Skeletal muscle satellite cell (primary cell): ENCODE measurements at regions not wholly inside any gene's neighbourhood (a gene's known extent, or its start where the extent isn't known, plus 50 kb on each side); places are given as distances from the start of the nearest gene placed in this dataset.

Source experiments
- H3K27me3 ChIP-seq: 2 replicates; pipeline ENCODE4 v1.7.0; 2013; ENCODE audit warnings: low read length; ENCODE audit not compliant: control insufficient read depth, insufficient read depth
- H3K36me3 ChIP-seq: 2 replicates; pipeline ENCODE4 v1.7.0; 2013; ENCODE audit warnings: mild to moderate bottlenecking, control low read depth, low read length; ENCODE audit not compliant: insufficient read depth
- H3K4me1 ChIP-seq: 2 replicates; pipeline ENCODE4 v1.7.0; 2013; ENCODE audit warnings: low read length; ENCODE audit not compliant: control insufficient read depth, insufficient read depth
- H3K4me2 ChIP-seq: 2 replicates; pipeline ENCODE4 v1.7.0; 2013; ENCODE audit warnings: mild to moderate bottlenecking, low read length
- H3K4me3 ChIP-seq: 2 replicates; pipeline ENCODE4 v1.7.0; 2013; ENCODE audit warnings: low read length
- H3K9ac ChIP-seq: 2 replicates; pipeline ENCODE4 v1.7.0; 2013; ENCODE audit warnings: mild to moderate bottlenecking, low read depth, low read length, moderate library complexity
- H3K9me3 ChIP-seq: replicated peaks from 2 replicates; pipeline ENCODE4 v1.7.0; 2013; ENCODE audit warnings: mild to moderate bottlenecking, control low read depth, low read length

GRCh38 chr6:133033263-133033662 lies 207.9 kb upstream of the EYA4 start:
- Histone ChIP-seq H3K4me2 (no peak overlapping the region), H3K4me1 (no peaks in the 10 kb centered on the region), H3K4me3 (no peak overlapping the region), H3K9ac (no peak overlapping the region), H3K27me3 (no peaks in the 10 kb centered on the region), H3K9me3 (no peaks in the 10 kb centered on the region), H3K36me3 (no peaks in the 10 kb centered on the region)

- no peak overlapping the region for H3K9ac ChIP-seq
- H3K4me3 ChIP-seq, result no peak overlapping the region
- no peaks in the 10 kb centered on the region for H3K36me3 ChIP-seq
- H3K27me3 ChIP-seq, result no peaks in the 10 kb centered on the region
- H3K9me3 ChIP-seq, result no peaks in the 10 kb centered on the region
- H3K4me1 ChIP-seq, result no peaks in the 10 kb centered on the region
- H3K4me2 ChIP-seq, result no peak overlapping the region
Observed at GRCh38 chr6:133034509-133035206, 206.5 kb upstream of the EYA4 start.

- no peak overlapping the region for H3K4me2 ChIP-seq
- H3K36me3 ChIP-seq, result no peaks in the 10 kb centered on the region
- no peaks in the 10 kb centered on the region for H3K4me1 ChIP-seq
- H3K9ac ChIP-seq, result no peak overlapping the region
- no peaks in the 10 kb centered on the region for H3K9me3 ChIP-seq
- H3K4me3 ChIP-seq, result no peak overlapping the region
- no peaks in the 10 kb centered on the region for H3K27me3 ChIP-seq
Observed at GRCh38 chr6:133040094-133040802, 200.9 kb upstream of the EYA4 start.

- H3K9me3 ChIP-seq, result no peaks in the 10 kb centered on the region
Observed at GRCh38 chr6:133040803-133041419, 200.2 kb upstream of the EYA4 start.

GRCh38 chr6:133042550-133043120 lies 198.5 kb upstream of the EYA4 start:
- H3K27me3 ChIP-seq, result no peaks in the 10 kb centered on the region
- no peak overlapping the region for H3K4me3 ChIP-seq
- H3K4me1 ChIP-seq, result no peaks in the 10 kb centered on the region
- H3K36me3 ChIP-seq, result no peaks in the 10 kb centered on the region
- no peak overlapping the region for H3K4me2 ChIP-seq
- H3K9me3 ChIP-seq, result no peaks in the 10 kb centered on the region
- H3K9ac ChIP-seq, result no peak overlapping the region

More at GRCh38 chr6:133040803-133041419, 200.2 kb upstream of the EYA4 start:
- no peak overlapping the region for H3K4me3 ChIP-seq
- no peaks in the 10 kb centered on the region for H3K36me3 ChIP-seq
- no peak overlapping the region for H3K9ac ChIP-seq
- no peak overlapping the region for H3K4me2 ChIP-seq
- H3K4me1 ChIP-seq, result no peaks in the 10 kb centered on the region
- no peaks in the 10 kb centered on the region for H3K27me3 ChIP-seq

- no peaks in the 10 kb centered on the region for H3K9me3 ChIP-seq
- no peak overlapping the region for H3K9ac ChIP-seq
- H3K36me3 ChIP-seq, result no peaks in the 10 kb centered on the region
Observed at GRCh38 chr6:133046576-133046975, 194.6 kb upstream of the EYA4 start.

GRCh38 chr6:133047065-133047665 lies 194.0 kb upstream of the EYA4 start:
- Histone ChIP-seq H3K9me3 (no peaks in the 10 kb centered on the region), H3K36me3 (no peaks in the 10 kb centered on the region), H3K4me3 (no peak overlapping the region), H3K9ac (no peak overlapping the region), H3K27me3 (no peaks in the 10 kb centered on the region), H3K4me2 (no peak overlapping the region), H3K4me1 (no peaks in the 10 kb centered on the region)

More at GRCh38 chr6:133046576-133046975, 194.6 kb upstream of the EYA4 start:
- H3K4me1 ChIP-seq, result no peaks in the 10 kb centered on the region
- H3K27me3 ChIP-seq, result no peaks in the 10 kb centered on the region
- H3K4me2 ChIP-seq, result no peak overlapping the region
- no peak overlapping the region for H3K4me3 ChIP-seq

DNA sequence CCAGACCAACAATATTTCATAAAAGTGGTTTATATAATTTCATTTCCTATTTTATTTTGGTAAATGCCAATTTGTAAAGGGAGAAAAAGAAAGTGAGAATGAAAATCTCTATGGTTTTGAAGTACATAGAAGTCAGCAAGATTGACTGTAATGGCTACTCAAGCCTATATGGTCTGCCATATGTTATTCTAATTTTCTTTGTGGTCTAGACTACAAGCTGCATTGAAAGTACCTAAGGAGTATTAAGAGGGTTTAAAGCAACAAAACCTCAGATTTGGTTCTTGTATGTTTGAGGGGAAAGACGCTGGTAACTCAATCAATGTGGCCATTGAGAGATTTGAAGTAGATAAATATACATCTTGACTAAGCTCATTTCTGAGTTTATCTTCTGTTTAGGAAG lies 193.5 kb upstream of the EYA4 start:
- H3K4me1 ChIP-seq, result no peaks in the 10 kb centered on the region
- no peak overlapping the region for H3K4me3 ChIP-seq
- no peaks in the 10 kb centered on the region for H3K9me3 ChIP-seq
- no peaks in the 10 kb centered on the region for H3K36me3 ChIP-seq
- H3K4me2 ChIP-seq, result no peak overlapping the region
- no peaks in the 10 kb centered on the region for H3K27me3 ChIP-seq
- H3K9ac ChIP-seq, result no peak overlapping the region

DNA sequence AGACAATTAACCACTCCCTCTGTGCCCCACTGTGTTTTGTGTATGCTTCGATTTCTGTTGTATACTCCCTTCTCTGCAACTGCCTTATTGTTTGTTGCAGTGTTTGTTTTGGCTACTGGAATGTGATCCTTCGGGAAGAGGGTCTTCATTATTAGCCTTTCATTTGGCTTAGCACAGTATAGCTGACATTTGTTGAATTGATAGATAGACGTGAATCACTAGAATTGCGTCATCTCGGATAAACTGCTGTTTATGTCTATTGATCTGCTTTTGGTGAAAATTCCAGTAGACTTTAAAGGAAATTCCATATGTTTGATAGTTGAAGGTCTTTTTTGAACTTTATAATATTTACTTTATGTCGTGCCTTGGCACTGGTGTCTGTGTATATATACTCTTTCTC lies 189.9 kb upstream of the EYA4 start:
- Histone ChIP-seq H3K27me3 (no peaks in the 10 kb centered on the region), H3K9ac (no peak overlapping the region), H3K4me3 (no peak overlapping the region), H3K9me3 (no peaks in the 10 kb centered on the region), H3K4me2 (no peak overlapping the region), H3K36me3 (no peaks in the 10 kb centered on the region), H3K4me1 (no peaks in the 10 kb centered on the region)

GRCh38 chr6:133052465-133052864 lies 188.7 kb upstream of the EYA4 start:
- no peak overlapping the region for H3K4me3 ChIP-seq
- H3K4me2 ChIP-seq, result no peak overlapping the region
- H3K27me3 ChIP-seq, result no peaks in the 10 kb centered on the region

DNA sequence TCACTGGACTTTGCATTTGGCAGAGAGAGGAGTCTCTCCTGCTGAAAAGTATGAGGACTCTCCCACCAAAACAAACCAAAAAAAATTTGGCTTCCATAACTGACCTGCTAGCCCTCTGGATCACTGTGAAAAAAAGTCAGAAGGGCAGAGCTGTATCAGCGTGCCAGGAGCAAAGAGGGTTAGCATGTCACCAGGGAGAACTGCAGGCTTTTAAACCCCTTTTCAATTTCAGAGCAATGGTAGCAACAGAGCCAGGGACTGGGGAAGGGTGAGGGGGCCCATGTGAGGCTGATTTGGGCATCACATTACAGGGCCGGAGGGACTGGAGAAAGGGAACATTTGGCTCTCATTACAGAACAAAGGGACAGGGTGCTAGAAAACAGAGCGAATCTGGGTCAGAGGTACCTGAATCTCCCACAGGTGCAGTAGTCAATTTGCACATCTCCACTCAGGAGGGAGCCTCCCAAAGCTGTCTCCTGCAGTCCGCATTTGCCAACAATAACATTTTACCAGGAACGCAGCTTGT lies 185.7 kb upstream of the EYA4 start:
- no peak overlapping the region for H3K9ac ChIP-seq
- H3K9me3 ChIP-seq, result no peaks in the 10 kb centered on the region
- H3K27me3 ChIP-seq, result no peaks in the 10 kb centered on the region
- no peaks in the 10 kb centered on the region for H3K4me1 ChIP-seq
- H3K4me2 ChIP-seq, result no peak overlapping the region
- no peaks in the 10 kb centered on the region for H3K36me3 ChIP-seq
- H3K4me3 ChIP-seq, result no peak overlapping the region

More at GRCh38 chr6:133052465-133052864, 188.7 kb upstream of the EYA4 start:
- Histone ChIP-seq H3K36me3 (no peaks in the 10 kb centered on the region), H3K4me1 (no peaks in the 10 kb centered on the region), H3K9me3 (no peaks in the 10 kb centered on the region), H3K9ac (no peak overlapping the region)
